GM12865 (cell line): ENCODE measurements at regions not wholly inside any gene's neighbourhood (a gene's known extent, or its start where the extent isn't known, plus 50 kb on each side); places are given as distances from the start of the nearest gene placed in this dataset.

Experiments
- DNase-seq: peaks from one replicate; pipeline ENCODE4 v3.0.0; 2010; ENCODE audit warnings: low read depth
- H3K4me3 ChIP-seq: 2 replicates; pipeline ENCODE4 v1.5.1; 2011; ENCODE audit warnings: mild to moderate bottlenecking, low read depth, low read length, control low read depth
- CTCF ChIP-seq: IDR thresholded peaks from 2 replicates; pipeline ENCODE4 v1.5.1; 2011; ENCODE audit warnings: low read length, control low read depth, low read depth, inconsistent platforms; ENCODE audit not compliant: insufficient read depth; ENCODE audit errors: missing control alignments

DNA sequence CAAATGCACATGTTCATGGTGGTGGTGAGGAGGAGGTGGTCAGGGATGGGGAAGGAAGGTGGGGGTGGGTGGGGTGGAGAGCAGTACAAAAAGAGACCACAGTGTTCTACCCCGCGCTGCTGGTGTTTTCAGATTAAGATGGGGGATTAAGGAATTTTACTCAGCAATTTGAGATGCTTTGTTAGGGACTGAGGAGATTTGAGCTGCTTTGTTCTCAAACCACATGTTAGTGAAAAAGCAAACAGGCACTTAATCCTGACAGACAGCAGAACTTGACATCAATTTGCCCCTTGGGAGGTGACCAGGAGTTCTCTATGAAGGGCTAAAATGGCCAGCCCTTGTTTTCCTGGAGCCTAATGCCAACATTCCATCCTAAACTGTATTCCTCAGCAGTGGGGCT is 244.5 kb downstream of the MEIS1 start:
- no peak for DNase-seq
- no peak overlapping the region for H3K4me3 ChIP-seq
- no peak for TF ChIP-seq CTCF

GRCh38 chr2:66682476-66682875 is 247.6 kb downstream of the MEIS1 start:
- TF ChIP-seq CTCF = no peak
- no peak overlapping the region for H3K4me3 ChIP-seq

GRCh38 chr2:66683064-66683463 is 248.1 kb downstream of the MEIS1 start:
- DNase-seq = no peak
- H3K4me3 ChIP-seq = no peak overlapping the region
- TF ChIP-seq CTCF = no peak

More at GRCh38 chr2:66682476-66682875, 247.6 kb downstream of the MEIS1 start:
- no peak for DNase-seq

- H3K4me3 ChIP-seq = no peak overlapping the region
- no peak for DNase-seq
- TF ChIP-seq CTCF = no peak
These were observed 248.7 kb downstream of the MEIS1 start for GRCh38 chr2:66683599-66683998.

DNA sequence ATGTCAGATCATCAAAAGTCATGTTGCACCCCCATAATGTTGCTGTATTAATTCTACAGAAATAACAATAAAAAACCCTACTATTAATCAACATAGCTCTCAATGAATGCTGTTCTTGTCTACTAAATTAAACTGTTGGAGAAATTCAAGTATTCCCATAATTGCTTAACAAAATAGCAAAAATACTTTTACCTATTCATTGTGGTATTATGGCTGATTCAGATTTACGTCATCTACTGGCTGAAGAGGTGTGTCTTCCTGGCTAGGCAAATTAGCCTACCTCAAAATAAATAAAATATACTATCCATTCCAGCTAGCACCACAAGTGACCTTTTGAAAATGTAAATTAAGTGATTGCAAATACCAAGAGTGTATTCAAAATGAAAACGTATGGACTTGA is 249.4 kb downstream of the MEIS1 start:
- no peak for TF ChIP-seq CTCF
- H3K4me3 ChIP-seq = no peak overlapping the region
- DNase-seq = no peak

- no peak for TF ChIP-seq CTCF
- H3K4me3 ChIP-seq = no peak overlapping the region
- no peak for DNase-seq
These were observed 251.8 kb downstream of the MEIS1 start for GRCh38 chr2:66686755-66687154.

- no peak overlapping the region for H3K4me3 ChIP-seq
- no peak for DNase-seq
- TF ChIP-seq CTCF = no peak
These were observed 254.0 kb downstream of the MEIS1 start for GRCh38 chr2:66688951-66689350.
